D341Med (cell line): ENCODE measurements at regions not wholly inside any gene's neighbourhood (a gene's known extent, or its start where the extent isn't known, plus 50 kb on each side); places are given as distances from the start of the nearest gene placed in this dataset.
"Not testable (repeated sequence)": the region's sequence is repeated elsewhere in the genome, so short reads cannot be mapped to it uniquely, and the experiment has no call there.

Source experiments
- DNase-seq: peaks from one replicate; pipeline ENCODE4 v3.0.0; 2012; ENCODE audit warnings: low spot score

DNA sequence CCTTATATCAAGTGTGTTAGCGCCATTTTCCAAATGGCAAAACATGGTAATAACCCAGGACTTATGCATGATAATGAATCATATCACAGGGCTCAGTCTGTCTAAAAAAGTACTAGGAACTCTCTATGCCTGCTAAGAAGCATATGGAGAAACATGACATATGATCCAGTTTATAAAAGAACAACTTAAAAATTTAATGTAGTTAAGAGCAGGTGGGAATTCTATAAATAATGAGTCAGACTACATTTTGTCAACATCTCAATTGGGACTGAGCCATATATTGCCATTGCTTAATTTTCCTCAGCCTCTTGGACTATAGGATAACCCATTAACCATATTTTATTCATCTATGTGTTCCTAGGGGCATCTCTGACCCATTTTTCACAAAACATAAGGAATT, 360.4 kb upstream of the AGA start:
- DNase-seq: no peak

DNA sequence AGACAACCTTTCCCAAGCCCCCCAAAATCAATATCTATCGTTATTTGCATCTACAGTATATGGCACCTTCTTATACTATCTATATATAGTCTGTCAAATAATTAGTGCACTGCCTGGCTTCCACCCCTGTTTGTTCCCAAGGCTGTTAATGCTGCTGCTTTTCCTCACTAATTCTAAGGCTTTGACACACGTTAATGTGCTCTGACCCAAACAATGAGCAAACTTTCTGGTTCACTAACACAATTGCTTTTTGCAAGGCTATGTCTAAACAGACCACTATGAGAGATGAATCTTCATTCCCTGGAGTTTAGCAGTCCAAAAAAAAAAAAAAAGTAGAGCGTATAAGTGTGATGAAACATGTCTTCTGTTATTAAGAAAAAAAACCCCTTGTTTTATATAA, 360.9 kb upstream of the AGA start:
- no peak for DNase-seq

DNA sequence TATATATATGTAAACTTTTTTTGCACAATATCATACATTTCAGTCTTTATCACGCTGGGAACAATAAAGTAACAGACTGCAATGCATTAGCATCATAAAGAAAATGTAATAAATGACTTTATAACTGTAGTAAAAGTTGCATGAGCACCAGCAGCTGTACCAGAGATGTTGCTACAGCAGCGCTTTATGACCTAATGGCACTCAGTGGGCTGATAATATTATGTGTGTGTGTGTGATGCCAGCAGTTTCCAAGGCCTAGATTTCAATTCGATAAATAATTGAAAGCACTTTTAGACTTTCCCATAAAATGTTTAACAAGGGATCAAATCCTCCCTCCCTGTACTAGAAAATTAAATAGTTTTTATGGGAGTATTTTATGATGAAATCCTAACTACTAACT, 367.6 kb upstream of the AGA start:
- DNase-seq: no peak

DNA sequence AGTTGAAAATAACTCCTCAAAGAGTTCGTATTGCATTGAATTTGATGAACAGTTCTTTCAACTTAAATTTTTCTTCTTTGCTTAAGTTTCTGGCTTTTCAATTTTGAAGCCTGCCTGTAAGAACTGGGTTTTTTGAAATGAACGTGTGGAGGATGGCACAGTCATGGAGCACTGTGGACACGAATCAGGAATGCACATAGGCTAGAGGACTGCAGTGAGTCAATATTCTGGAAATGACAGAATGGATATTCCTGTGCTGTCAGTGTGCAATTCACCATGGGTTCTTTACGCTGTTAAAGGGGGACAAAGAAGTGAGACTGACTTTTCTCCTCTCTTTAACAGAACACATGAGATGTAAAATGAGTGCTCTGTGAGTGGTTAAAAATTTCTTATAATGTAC, 368.0 kb upstream of the AGA start:
- DNase-seq: no peak

DNA sequence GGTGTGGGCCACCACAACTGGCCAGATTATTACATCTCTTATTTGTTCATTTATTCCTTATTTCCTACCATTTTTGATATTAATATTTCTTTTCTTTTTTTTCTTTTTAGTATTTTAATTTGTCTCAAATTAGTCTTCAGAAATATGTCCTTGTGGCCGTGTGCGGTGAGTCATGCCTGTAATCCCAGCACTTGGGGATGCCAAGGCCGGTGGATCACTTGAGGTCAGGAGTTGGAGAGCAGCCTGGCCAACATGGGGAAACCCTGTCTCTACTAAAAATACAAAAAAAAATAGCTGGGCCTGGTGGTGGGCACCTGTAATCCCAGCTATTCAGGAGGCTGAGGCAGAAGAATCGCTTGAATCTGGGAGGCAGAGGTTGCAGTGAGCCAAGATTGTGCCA, 376.2 kb upstream of the AGA start:
- DNase-seq: not testable (repeated sequence)

DNA sequence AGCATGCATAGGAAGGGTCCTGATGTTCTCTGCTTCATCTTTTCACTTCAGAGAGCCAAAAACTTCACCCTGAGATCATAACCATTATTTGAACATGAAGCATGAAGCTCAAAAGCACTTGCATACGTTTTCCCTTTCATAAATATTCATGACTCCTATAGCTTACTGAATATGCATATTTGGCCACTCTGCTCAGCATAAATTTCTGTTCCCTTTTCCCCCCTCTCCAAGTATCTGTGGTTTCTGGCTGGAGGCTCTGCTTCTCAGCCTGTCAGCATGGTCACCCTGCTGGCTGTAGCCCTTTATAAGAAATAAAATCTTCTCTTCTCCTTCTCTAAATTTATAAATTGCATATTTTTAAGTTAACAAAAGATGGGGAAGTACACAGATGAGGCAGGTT, 384.7 kb upstream of the AGA start:
- no peak for DNase-seq

DNA sequence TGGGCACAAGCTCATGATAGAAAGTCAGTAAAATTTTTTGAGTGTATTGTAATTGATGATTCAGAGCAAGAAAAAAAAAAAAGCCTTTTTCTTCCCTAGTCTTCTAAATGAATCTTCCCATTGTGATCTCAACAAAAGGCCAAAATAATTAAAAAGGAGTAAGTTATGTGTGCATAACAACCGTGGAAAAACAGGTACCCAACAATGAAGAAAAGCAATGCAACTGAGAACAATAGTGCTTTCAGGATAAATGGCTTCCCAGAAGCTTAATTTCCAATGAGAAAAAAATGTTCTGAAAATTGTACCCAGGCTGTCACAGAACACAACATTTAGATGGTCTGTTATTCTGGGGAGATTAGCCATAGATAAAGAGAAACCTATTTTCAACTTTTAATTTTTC, 399.0 kb upstream of the AGA start:
- no peak for DNase-seq

DNA sequence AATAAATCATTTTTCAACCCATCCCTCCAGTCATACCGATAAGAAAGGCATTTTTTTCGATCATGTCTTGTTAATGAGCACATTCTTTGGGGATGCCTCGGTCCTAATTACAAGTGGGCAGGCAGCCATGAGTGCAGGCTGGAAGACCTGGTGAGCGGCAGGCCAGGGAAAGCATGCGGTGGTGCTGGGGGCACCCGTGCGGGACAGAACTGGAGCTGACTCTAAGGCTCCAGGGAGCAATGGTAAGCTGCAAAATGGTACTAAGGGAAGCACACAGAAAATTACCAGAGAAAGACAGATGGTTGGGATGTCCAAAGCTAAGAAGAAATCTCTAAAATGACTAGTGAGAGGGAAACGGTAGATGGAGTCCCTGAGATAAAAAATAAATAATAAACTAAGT, 411.0 kb upstream of the AGA start:
- DNase-seq: no peak

DNA sequence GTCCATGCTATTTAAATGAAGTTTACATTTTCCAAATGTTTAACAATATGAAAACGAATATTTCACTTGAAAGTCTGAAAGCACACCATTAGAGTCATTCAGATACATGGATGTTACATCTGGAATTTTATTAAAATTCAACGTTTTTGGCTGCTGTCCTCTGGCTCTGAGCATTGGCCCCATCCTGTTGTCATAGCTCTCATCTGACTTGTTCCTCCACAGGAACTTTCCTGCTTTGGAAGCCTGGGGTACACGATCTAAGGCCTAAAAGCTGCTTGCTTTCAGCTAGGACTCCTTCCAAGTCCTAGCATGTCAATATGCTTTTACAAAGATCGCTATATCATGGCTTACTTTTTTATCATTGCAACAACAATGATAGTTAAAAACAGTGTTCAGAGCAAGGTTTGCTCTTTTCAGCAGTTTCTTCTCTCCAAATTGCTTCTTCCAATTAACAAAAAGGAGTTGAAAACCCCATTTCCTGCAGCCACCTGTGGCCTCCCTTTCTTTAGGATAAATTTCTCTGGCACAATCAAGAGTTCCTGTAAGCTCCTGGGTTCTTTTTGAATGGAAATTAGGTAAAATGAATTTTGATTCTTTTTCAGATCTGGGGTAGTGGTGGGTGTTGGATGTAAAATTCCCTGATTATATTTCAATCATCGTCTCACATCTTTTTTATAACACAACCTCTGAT, 413.4 kb upstream of the AGA start:
- DNase-seq: no peak

DNA sequence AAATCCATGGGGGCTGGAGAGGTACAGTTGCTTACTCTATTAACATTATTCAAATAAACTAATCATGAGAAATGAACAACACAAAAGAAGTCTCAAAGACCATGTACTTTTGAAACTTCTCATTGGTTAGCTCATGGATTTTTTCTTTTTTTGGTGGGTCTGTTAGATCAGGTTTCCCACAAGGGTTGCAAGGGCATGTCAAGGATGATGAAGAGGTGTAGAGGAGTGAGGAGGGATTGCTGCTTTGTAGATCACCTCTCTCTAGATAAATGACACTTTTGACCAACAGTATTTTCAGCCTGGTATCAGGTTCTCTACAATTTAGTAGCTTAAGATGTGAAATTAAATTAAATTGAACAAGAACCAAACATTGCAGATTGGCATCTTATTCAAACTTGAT, 417.9 kb upstream of the AGA start:
- no peak for DNase-seq

DNA sequence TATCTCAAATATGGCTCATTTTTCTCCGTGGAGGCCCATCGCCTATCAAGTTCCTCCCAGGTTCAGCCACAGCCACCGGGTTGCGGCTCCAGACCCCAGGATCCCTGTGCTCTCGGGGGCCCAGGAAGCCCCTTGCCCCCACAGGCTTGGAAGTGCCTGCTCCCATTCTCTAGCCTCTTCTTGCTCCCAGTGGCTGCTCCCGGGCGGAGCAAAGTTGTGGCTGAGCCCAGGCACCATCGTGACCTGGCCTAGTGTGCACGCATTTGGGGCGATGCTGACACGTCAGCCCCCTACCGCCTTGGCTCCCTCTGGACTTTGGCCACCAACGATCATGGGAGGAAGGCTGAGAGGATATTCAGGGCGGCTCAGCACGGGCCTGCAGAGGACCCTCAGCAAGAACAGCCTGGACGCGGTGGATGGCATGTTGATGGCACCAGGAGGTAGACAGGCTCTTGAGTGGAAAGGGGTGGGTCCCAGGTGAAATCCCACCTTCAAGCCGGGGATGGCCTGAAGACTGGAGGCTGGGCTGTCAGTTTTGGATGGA, 419.4 kb upstream of the AGA start:
- no peak for DNase-seq

DNA sequence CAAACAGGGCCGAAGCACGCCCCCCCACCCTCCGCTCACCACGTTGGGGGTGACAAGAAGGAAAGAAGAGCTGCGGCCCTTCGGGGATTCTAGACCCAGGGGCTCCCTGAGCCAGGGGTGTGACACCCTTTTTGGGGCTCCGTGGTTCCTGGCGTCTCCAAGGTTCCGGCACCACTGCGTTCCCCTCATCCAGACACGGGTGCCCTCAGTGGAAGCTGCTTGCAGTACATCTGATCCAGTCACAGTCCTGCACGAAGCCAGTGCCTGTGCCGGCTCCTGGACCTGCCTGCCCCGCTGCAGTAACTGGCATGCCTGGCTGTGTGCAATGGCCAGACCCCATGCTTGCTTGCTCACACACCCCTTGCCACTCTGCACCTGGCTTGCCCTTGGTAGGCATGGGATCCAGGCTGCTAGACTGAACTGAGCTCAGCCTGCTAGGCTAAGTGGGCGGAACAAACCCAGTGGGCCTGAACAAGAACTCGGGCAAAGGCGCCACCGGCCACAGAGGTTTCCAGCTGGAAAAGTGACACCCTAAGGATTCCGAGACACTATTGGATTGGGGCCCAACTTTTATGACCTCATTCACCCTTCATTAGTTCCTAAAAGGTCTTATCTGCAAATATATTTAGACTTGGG, 420.4 kb upstream of the AGA start:
- no peak for DNase-seq

DNA sequence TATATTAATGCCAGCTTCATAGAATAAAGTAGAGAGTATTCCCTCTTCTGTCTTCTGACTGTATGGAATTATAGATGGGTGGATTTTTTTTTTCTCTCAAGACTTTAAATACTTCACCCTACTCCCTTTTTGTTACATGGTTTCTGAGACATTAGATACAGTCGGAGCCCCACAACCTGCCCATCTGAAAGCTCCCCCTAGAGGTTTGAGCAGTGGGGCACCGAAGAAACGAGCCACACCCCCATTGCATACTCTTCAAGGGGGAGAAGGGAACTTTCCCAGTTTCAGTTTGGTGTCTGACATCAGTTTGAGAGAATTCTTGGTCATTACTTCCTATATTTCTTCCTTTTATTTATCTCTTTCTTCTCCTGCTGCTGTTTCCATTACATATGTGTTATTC, 437.6 kb upstream of the AGA start:
- no peak for DNase-seq

DNA sequence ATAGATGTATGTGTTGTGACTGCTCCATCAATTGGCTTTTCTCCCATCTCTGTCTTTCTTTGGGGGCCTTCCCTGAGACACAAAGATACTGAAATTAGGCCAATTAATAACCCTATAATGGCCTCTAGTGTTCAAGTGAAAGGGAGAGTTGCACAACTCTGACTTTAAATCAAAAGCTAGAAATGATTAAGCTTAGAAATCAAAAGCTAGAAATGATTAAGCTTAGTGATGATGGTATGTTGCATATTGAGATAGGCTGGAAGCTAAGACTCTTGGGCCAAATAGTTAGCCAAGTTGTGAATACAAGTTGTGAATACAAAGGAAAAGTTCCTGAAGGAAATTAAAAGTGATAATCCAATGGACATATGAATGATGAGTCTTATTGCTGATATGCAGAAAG, 452.9 kb upstream of the AGA start:
- DNase-seq: no peak

DNA sequence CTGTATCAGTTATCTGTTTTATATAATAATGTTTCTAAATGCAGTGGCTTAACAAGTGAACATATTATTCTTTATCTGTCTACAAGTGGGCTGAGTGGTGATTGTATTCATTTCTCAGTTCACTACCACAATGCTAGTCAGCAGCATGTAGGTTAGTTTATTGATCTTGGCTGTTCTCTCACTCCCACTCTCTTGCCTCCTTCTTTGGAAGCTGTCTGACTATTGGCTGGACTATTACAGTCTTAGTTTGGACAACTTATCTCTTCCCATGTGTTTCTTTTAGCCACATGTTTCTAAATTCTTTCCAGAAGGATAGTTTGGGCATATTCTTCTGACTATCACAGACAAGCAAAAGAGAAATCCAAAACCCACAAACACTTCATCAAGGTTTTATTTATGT, 459.5 kb upstream of the AGA start:
- no peak for DNase-seq

DNA sequence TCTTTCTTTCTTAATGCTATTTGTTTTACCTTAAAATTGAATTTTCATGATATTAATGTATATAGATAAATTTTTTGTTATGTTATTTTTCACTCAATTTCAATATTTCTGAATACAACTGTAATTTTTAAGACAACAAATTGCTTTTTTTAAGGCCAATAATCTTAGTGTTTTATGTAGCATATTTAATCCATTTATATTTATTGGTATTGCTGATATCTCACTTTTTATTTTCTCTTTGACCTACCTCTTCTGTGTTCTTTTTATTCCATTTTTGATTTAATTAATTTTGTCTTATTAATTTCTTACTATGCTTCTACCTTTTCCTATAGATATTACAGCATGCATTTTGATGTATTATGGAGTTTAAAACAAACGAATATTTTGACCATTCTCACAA, 460.1 kb upstream of the AGA start:
- no peak for DNase-seq

DNA sequence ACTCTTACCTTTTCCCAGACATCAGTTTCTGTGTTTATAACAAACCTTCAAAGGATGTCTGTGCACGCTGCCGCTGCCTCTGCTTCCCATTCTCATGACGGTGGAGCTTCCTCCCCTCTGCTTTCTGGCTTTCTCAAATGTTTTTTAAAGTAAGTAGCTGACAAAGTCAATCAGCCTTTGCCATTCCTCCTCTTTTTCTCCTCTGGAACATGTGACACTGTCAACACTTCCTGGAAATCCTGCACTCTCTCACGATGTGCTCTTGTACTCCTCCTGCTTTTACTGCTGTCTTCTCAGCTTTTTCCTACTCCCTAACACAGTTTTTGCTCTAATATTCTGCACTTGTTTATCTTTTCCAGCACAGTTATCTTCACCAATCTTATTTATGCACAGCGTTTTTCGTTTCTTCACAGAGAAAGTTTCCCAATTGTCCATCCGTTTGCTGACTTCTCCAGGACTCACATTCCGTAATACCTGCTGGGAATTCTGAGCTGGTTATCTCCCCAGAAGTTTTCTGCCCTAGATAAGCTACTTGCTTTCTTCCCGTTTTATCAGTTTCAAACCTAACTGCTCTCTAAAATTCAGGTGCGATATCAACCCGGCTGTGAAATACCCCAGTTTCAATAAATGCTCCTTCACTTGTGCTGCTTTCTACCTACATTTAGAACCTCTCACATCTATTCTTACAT, 465.6 kb upstream of the AGA start:
- no peak for DNase-seq

DNA sequence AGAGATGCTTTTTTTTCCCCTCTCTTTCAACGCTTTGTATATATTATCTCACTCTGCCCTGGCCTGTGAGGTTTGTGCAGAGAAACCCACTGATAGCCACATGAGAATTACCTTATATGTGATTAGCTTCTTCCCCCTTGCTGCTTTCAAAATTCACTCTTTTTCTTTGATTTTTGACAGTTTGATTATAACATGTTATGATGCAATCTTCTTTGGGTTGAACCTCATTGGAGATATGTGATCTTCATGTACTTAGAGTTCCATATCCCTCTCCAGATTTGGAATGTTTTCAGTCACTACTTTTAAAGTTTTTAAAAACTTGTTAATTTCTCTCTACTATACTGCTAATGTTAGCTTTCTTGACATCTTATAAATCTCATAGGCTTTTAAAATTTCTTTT, 479.5 kb upstream of the AGA start:
- DNase-seq: no peak

DNA sequence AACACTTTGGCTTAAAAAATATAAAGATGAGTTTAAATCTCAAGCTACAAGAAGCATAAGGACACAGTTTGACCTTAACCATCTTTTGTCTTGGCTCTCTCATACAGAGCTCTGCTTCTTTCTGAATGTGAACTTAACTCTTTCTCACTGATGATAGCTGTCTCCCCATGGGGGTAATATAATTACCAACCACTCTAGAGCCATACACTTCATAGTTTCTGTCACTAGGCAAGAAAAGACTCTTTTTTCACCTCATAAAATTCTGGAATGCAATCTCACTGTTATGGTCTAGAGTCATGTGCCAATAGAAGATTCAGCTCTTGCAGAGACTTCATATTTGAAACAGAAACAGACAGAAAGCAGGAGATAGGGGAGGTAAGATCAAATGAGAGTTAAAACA, 481.7 kb upstream of the AGA start:
- no peak for DNase-seq

DNA sequence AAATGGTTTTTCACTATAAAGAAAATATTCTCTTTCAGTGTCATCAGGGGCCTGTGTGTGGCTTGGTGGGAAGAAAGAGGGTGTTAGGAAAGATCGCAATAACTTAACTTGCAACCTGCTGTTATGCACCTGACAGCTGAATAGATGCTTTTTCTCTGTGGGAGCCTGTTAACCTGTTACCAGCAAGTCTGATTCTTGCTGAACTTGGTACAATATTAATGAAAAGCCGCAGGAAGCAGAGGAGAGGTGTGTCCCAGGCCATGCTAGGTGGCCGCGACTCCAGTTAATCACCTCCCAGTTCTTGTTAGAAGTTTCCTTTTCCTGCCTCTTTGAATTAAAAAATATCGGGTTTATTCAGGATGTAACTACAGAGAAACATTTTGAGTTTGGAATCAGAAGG, 494.8 kb upstream of the AGA start:
- DNase-seq: no peak

DNA sequence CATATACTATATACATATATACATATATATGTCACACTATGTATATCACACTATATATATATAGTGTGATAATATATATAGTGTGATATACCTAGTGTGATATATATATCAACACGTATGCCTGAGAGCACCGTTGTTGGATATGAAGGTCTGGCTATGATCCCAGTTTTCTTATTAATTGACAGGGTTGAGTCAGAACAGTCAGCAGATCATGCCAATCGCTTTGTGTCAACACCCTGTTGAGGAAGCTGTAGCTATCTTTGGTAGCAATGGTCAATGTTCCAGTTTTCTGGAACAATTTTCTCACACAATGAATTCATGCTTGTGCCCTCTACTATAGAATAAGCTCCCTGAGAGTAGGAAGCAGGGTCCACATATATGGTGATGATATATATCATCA, 496.0 kb upstream of the AGA start:
- no peak for DNase-seq

DNA sequence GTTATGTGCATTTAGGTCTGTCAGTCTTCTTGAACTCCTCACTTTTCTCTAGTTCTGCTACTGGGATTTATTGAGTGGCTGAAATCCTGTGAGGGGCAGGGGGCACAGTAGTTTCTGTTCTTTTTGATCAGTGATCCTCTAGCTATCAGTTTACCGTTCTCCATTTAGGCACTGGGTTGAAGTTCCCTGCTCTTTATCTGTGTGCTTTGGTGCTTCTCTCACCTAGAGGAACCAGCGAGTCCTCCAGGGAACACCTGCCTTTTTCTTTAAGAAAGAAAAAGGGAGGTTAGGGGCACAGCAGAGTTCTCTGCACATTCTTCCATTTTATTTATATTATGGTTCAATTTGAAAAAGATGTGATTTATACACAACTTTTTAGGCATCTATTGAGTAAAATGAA, 503.0 kb upstream of the AGA start:
- no peak for DNase-seq

DNA sequence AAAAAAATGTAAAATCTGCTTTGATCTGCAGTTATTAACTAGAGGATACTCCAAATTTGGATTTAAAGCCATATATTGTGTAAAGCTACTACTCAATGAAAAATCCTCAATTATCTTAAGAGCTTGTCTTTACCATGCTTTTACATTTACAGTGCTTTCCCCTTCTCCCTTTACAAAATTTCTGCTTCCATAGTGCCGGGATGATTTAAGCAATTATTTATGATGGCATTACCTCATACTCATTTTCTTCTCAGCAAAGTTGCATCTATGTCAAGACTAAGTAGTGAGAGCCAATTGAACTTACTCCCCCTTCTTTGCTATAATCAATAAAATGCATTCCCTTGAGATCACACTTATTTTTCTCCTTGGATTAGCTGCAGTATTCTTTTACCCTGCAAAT, 505.4 kb upstream of the AGA start:
- DNase-seq: no peak

DNA sequence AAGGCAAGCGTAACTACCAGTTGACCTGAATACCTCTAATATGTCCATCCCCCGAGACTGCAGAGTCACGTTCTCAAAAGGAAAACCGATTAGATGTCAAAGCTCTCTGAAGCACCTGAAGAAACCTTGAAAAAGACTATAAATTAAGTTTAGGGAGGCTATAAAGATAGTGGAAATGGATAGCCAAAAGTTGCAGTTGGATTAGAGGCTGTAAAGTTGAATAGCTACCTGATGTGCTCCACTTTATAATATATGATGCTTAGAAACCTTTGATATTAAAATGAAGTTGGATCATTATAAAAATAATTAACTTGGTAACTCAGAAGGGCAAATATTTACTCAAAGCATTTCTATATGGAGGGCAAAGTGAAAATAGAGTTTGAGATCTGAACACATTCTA, 506.6 kb upstream of the AGA start:
- DNase-seq: no peak
